Activated CD4-positive, CD25-positive, alpha-beta regulatory T cell (primary cell): ENCODE measurements at regions not wholly inside any gene's neighbourhood (a gene's known extent, or its start where the extent isn't known, plus 50 kb on each side); places are given as distances from the start of the nearest gene placed in this dataset.
"Not testable (repeated sequence)": the region's sequence is repeated elsewhere in the genome, so short reads cannot be mapped to it uniquely, and the experiment has no call there.

Source experiments
- DNase-seq, 4 experiments: peaks; one replicate each; lab custom pipeline; 2025; lab: John Stamatoyannopoulos, UW

- DNase-seq: no peak
Measured at GRCh38 chr9:89674667-89675057, 69.8 kb downstream of the GADD45G start.

GRCh38 chr9:89675058-89675742, 70.4 kb downstream of the GADD45G start:
- no peak for DNase-seq

- no peak for DNase-seq
Measured at GRCh38 chr9:89676281-89676680, 71.5 kb downstream of the GADD45G start.

- no peak for DNase-seq
Measured at GRCh38 chr9:89677702-89678395, 73.0 kb downstream of the GADD45G start.

- no peak for DNase-seq
Measured at GRCh38 chr9:89678396-89679015, 73.7 kb downstream of the GADD45G start.

- no peak for DNase-seq
Measured at GRCh38 chr9:89679016-89679415, 74.2 kb downstream of the GADD45G start.

GRCh38 chr9:89679581-89679980, 74.8 kb downstream of the GADD45G start:
- DNase-seq: no peak

GRCh38 chr9:89680547-89681467, 76.0 kb downstream of the GADD45G start:
- DNase-seq: no peak

GRCh38 chr9:89681468-89681859, 76.7 kb downstream of the GADD45G start:
- not testable (repeated sequence) for DNase-seq

- no peak for DNase-seq
Measured at GRCh38 chr9:89683626-89684025, 78.8 kb downstream of the GADD45G start.

- DNase-seq: no peak
Measured at GRCh38 chr9:89684218-89684617, 79.4 kb downstream of the GADD45G start.

- no peak for DNase-seq
Measured at GRCh38 chr9:89684912-89685636, 80.3 kb downstream of the GADD45G start.

GRCh38 chr9:89685698-89686097, 80.9 kb downstream of the GADD45G start:
- no peak for DNase-seq

- DNase-seq: no peak
Measured at GRCh38 chr9:89686126-89686525, 81.3 kb downstream of the GADD45G start.

- DNase-seq: no peak
Measured at GRCh38 chr9:89686621-89687020, 81.8 kb downstream of the GADD45G start.

GRCh38 chr9:89687188-89687587, 82.4 kb downstream of the GADD45G start:
- DNase-seq: no peak

- no peak for DNase-seq
Measured at GRCh38 chr9:89687848-89688247, 83.0 kb downstream of the GADD45G start.

- DNase-seq: not testable (repeated sequence)
Measured at GRCh38 chr9:89689321-89689720, 84.5 kb downstream of the GADD45G start.

GRCh38 chr9:89690334-89690912, 85.6 kb downstream of the GADD45G start:
- DNase-seq: no peak

GRCh38 chr9:89695441-89695891, 90.7 kb downstream of the GADD45G start:
- DNase-seq: no peak

GRCh38 chr9:89695979-89696378, 91.2 kb downstream of the GADD45G start:
- DNase-seq: not testable (repeated sequence)
